GM10266 (cell line): ENCODE measurements at regions not wholly inside any gene's neighbourhood (a gene's known extent, or its start where the extent isn't known, plus 50 kb on each side); places are given as distances from the start of the nearest gene placed in this dataset.
"Not testable (repeated sequence)": the region's sequence is repeated elsewhere in the genome, so short reads cannot be mapped to it uniquely, and the experiment has no call there.

ENCODE experiments used
- DNase-seq: peaks from one replicate; pipeline ENCODE4 v3.0.0; 2012; ENCODE audit errors: extremely low spot score
- CTCF ChIP-seq: IDR thresholded peaks from 2 replicates; pipeline ENCODE4 v1.5.1; 2012; ENCODE audit warnings: mild to moderate bottlenecking, low read depth; ENCODE audit not compliant: control insufficient read depth, insufficient read depth; ENCODE audit errors: missing control alignments

- DNase-seq, result no peak
- no peak for TF ChIP-seq CTCF
Observed at GRCh38 chrX:96126182-96126581, 558.5 kb upstream of the DIAPH2 start.

GRCh38 chrX:96128058-96128457 lies 556.6 kb upstream of the DIAPH2 start:
- not testable (repeated sequence) for DNase-seq

- TF ChIP-seq CTCF, result no peak
- no peak for DNase-seq
Observed at GRCh38 chrX:96140796-96141195, 543.8 kb upstream of the DIAPH2 start.

GRCh38 chrX:96147681-96148080 lies 537.0 kb upstream of the DIAPH2 start:
- no peak for DNase-seq
- TF ChIP-seq CTCF, result no peak

- no peak for DNase-seq
- TF ChIP-seq CTCF, result no peak
Observed at GRCh38 chrX:96170626-96171025, 514.0 kb upstream of the DIAPH2 start.

GRCh38 chrX:96176921-96177320 lies 507.7 kb upstream of the DIAPH2 start:
- no peak for DNase-seq
- TF ChIP-seq CTCF, result no peak

GRCh38 chrX:96181605-96182004 lies 503.0 kb upstream of the DIAPH2 start:
- DNase-seq, result no peak
- no peak for TF ChIP-seq CTCF

- TF ChIP-seq CTCF, result no peak
- no peak for DNase-seq
Observed at GRCh38 chrX:96182366-96182765, 502.3 kb upstream of the DIAPH2 start.
